HEK293 (cell line): ENCODE measurements at regions not wholly inside any gene's neighbourhood (a gene's known extent, or its start where the extent isn't known, plus 50 kb on each side); places are given as distances from the start of the nearest gene placed in this dataset.

Experiments used
- CTCF ChIP-seq: fragments of 450-650 bp; formaldehyde crosslinking; IDR thresholded peaks from 2 replicates; pipeline ENCODE4 v1.5.1; 2016; ENCODE audit warnings: missing biosample characterization, missing genetic modification characterization
- MYNN ChIP-seq: fragments of 450-650 bp; formaldehyde crosslinking; IDR thresholded peaks from 2 replicates; pipeline ENCODE4 v1.5.1; 2016; ENCODE audit warnings: missing biosample characterization, missing genetic modification characterization, borderline replicate concordance
- ZBTB11 ChIP-seq: fragments of 450-650 bp; formaldehyde crosslinking; conservative IDR thresholded peaks from 2 replicates; pipeline ENCODE4 v1.5.1; 2016; ENCODE audit warnings: low read depth, missing biosample characterization, missing genetic modification characterization
- ZFP41 ChIP-seq: fragments of 450-650 bp; formaldehyde crosslinking; IDR thresholded peaks from 2 replicates; pipeline ENCODE4 v1.5.1; 2016; ENCODE audit warnings: missing biosample characterization, missing genetic modification characterization, borderline replicate concordance
- ZNF169 ChIP-seq: fragments of 450-650 bp; formaldehyde crosslinking; IDR thresholded peaks from 2 replicates; pipeline ENCODE4 v1.5.1; 2016; ENCODE audit warnings: missing biosample characterization, missing genetic modification characterization
- ZNF274 ChIP-seq, 2 experiments: fragments of 200-500 bp in 1 of 2; fragments of 450-650 bp in 1 of 2; sonication (Bioruptor generic) in 1 of 2; formaldehyde crosslinking in 1 of 2; IDR thresholded peaks; 2 replicates each; pipeline versions ENCODE4 v1.5.1 to v1.6.1; 2014 to 2016; ENCODE audit warnings: borderline replicate concordance in 1 of 2, inconsistent platforms in 1 of 2, low read length in 1 of 2, missing biosample characterization in 1 of 2, missing genetic modification characterization in 1 of 2
- ZSCAN4 ChIP-seq: fragments of 450-650 bp; formaldehyde crosslinking; IDR thresholded peaks from 2 replicates; pipeline ENCODE4 v1.5.1; 2017; ENCODE audit warnings: missing biosample characterization, missing genetic modification characterization
- ZSCAN5A ChIP-seq: fragments of 450-650 bp; formaldehyde crosslinking; IDR thresholded peaks from 2 replicates; pipeline ENCODE4 v1.5.1; 2016; ENCODE audit warnings: missing biosample characterization, missing genetic modification characterization
- TF ChIP-seq, protein P1 (sequence below): fragments of 450-650 bp; formaldehyde crosslinking; IDR thresholded peaks from 2 replicates; pipeline ENCODE4 v1.5.1; 2016; ENCODE audit warnings: missing biosample characterization, missing genetic modification characterization, low read depth

GRCh38 chr12:127457726-127458125 is 809.2 kb upstream of the TMEM132C start:
- TF ChIP-seq ZSCAN4 (tag by site-specific recombination) (no peak), ZBTB11 (tag by site-specific recombination) (no peak), ZFP41 (no peak), ZNF274 (IDR thresholded peaks at IDR 0.05; ENCODE audit: low read length) (no peak), ZNF274 (tag by site-specific recombination; IDR thresholded peaks at IDR 0.05; ENCODE audit: borderline replicate concordance) (no peak), CTCF (tag by site-specific recombination) (no peak), MYNN (tag by site-specific recombination) (no peak), ZNF169 (no peak), ZSCAN5A (tag by site-specific recombination) (no peak)
- TF ChIP-seq, protein P1, sequence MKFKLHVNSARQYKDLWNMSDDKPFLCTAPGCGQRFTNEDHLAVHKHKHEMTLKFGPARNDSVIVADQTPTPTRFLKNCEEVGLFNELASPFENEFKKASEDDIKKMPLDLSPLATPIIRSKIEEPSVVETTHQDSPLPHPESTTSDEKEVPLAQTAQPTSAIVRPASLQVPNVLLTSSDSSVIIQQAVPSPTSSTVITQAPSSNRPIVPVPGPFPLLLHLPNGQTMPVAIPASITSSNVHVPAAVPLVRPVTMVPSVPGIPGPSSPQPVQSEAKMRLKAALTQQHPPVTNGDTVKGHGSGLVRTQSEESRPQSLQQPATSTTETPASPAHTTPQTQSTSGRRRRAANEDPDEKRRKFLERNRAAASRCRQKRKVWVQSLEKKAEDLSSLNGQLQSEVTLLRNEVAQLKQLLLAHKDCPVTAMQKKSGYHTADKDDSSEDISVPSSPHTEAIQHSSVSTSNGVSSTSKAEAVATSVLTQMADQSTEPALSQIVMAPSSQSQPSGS (tag by site-specific recombination): no peak
